Progenitor cell of endocrine pancreas (in vitro differentiated cells): ENCODE measurements at regions not wholly inside any gene's neighbourhood (a gene's known extent, or its start where the extent isn't known, plus 50 kb on each side); places are given as distances from the start of the nearest gene placed in this dataset.

ENCODE experiments used
- DNase-seq: peaks from one replicate; pipeline ENCODE4 v3.0.0; 2021; ENCODE audit warnings: low spot score; ENCODE audit not compliant: unreplicated experiment
- H3K27ac Mint-ChIP-seq: 2 replicates; pipeline ENCODE4 v1.8.0; 2021; ENCODE audit warnings: mild to moderate bottlenecking, moderate library complexity, mixed read lengths
- H3K27me3 Mint-ChIP-seq: 2 replicates; pipeline ENCODE4 v1.8.0; 2021; ENCODE audit warnings: mixed read lengths
- H3K36me3 Mint-ChIP-seq: 2 replicates; pipeline ENCODE4 v1.8.0; 2022; ENCODE audit warnings: mixed read lengths; ENCODE audit not compliant: insufficient read depth
- H3K4me1 Mint-ChIP-seq: 2 replicates; pipeline ENCODE4 v1.8.0; 2021; ENCODE audit warnings: low read depth, mixed read lengths
- H3K4me3 Mint-ChIP-seq: 2 replicates; pipeline ENCODE4 v1.8.0; 2021; ENCODE audit warnings: low read depth, mild to moderate bottlenecking, moderate library complexity, mixed read lengths
- H3K9me3 Mint-ChIP-seq: 2 replicates; pipeline ENCODE4 v1.8.0; 2021; ENCODE audit warnings: low read depth, mixed read lengths
- TF ChIP-seq, protein P1 (sequence below): fragments of 200-600 bp; sonication (generic); IDR thresholded peaks from one replicate; pipeline ENCODE4 v1.5.0; 2021; ENCODE audit warnings: antibody characterized with exemption, mild to moderate bottlenecking; ENCODE audit not compliant: unreplicated experiment

DNA sequence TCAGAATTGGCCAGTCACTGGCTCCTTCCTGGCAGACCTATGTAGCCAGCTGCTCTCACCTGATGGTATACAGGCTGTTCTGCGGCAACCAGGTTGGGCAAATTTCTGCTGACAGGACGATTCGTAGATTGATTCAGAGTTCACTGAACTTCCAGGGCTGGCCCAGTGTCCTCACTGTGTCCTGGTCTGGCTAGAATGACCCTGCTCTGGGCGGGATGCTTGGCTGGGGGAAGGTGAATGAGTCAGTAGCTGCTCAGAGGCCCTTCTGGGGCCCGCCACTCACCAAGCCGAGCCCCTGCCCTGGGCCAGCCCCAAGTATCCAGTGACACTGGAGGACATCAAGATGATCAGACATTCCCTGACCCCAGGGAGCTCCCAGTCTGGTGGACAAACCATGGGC, 62.9 kb upstream of the WNT11 start:
- peaks cover 4% of the 10 kb centered on the region for H3K9me3 Mint-ChIP-seq
- H3K27ac Mint-ChIP-seq, result no peak overlapping the region
- no peak overlapping the region for H3K4me3 Mint-ChIP-seq
- H3K27me3 Mint-ChIP-seq, result peaks cover under 1% of the 10 kb centered on the region
- DNase-seq, result no peak
- no peaks in the 10 kb centered on the region for H3K4me1 Mint-ChIP-seq
- TF ChIP-seq, protein P1, sequence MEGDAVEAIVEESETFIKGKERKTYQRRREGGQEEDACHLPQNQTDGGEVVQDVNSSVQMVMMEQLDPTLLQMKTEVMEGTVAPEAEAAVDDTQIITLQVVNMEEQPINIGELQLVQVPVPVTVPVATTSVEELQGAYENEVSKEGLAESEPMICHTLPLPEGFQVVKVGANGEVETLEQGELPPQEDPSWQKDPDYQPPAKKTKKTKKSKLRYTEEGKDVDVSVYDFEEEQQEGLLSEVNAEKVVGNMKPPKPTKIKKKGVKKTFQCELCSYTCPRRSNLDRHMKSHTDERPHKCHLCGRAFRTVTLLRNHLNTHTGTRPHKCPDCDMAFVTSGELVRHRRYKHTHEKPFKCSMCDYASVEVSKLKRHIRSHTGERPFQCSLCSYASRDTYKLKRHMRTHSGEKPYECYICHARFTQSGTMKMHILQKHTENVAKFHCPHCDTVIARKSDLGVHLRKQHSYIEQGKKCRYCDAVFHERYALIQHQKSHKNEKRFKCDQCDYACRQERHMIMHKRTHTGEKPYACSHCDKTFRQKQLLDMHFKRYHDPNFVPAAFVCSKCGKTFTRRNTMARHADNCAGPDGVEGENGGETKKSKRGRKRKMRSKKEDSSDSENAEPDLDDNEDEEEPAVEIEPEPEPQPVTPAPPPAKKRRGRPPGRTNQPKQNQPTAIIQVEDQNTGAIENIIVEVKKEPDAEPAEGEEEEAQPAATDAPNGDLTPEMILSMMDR, result no peak
- no peaks in the 10 kb centered on the region for H3K36me3 Mint-ChIP-seq

DNA sequence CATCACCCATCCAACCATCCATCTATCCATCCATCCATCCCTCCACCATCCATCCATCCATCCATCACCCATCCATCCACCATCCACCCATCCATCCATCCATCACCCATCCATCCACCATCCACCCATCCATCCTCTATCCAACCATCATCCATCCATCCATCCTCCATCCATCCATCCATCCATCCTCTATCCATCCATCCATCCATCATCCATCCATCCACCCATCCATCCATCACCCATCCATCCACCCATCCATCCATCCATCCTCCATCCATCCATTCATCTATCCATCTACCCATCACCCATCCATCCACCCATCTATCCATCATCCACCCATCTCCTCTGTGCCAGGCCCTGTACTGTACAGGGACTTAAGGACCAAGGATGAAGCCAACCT, 62.2 kb upstream of the WNT11 start:
- no peaks in the 10 kb centered on the region for H3K9me3 Mint-ChIP-seq
- TF ChIP-seq, protein P1, result no peak
- no peaks in the 10 kb centered on the region for H3K4me1 Mint-ChIP-seq
- peaks cover 4% of the 10 kb centered on the region for H3K27me3 Mint-ChIP-seq
- no peaks in the 10 kb centered on the region for H3K36me3 Mint-ChIP-seq
- H3K4me3 Mint-ChIP-seq, result no peak overlapping the region
- DNase-seq, result no peak
- no peak overlapping the region for H3K27ac Mint-ChIP-seq

DNA sequence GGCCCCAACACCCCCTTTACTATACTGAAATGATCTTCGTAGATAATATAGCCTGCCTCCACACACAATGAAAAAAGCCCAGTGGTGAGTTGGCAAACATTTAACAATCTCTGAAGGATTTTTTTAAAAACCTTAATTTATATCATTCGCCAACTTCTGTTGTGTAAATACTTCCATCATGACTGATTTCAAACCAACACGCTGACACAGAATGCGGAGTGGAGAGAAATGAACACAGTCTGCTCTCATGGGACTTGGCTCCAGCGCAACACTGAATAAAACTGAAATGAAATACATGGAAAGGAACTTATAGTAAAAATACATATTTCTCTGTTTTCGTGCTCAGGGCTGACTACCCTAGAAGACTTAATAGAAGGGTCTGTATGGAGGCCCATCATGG, 61.3 kb upstream of the WNT11 start:
- Mint-ChIP-seq H3K27ac (no peak overlapping the region), H3K9me3 (no peaks in the 10 kb centered on the region), H3K27me3 (peaks cover 10% of the 10 kb centered on the region), H3K36me3 (no peaks in the 10 kb centered on the region), H3K4me3 (no peak overlapping the region), H3K4me1 (no peaks in the 10 kb centered on the region)
- TF ChIP-seq, protein P1, result no peak
- DNase-seq, result no peak

DNA sequence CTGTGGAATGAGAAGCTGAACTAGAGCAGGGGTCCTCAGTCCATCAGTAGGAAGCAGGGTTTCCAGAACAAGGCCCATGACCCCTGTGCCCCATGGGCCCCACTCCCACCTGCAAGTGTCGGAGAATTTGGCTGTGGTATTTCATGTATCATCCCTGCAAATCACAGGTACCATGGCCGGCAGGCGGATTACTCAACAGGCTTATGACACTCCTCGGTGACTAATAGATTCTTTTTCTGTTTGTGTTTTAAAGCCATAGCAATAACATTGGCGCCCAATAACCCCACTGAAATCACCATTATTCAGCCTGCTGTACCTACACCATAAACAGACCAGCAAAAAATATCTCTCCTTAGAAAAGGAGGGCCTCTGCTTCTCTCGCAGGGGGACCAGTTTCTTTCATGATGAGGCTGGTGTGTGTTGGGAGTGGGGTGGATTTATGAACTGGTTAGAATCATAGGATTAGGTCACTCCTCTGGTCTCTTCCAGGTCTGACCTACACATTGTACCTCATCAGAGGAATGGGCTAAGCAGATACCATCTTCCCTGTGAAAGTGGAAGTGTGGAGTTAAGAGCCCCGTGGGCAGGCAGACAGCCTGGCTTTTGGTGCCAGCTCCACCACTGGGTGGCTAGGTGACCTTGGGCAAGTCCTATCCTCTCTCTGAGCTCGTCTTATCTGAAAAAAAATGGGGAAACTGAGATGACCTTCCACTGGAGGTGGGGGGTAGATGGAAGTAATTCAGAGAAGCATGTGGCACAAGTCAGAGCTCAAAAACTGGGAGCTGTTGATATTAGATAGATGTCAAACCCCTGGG, 60.2 kb upstream of the WNT11 start:
- no peak overlapping the region for H3K27ac Mint-ChIP-seq
- DNase-seq, result no peak
- TF ChIP-seq, protein P1, result no peak
- H3K4me3 Mint-ChIP-seq, result no peak overlapping the region
- H3K4me1 Mint-ChIP-seq, result no peaks in the 10 kb centered on the region
- H3K9me3 Mint-ChIP-seq, result no peaks in the 10 kb centered on the region
- H3K27me3 Mint-ChIP-seq, result peaks cover 11% of the 10 kb centered on the region
- H3K36me3 Mint-ChIP-seq, result no peaks in the 10 kb centered on the region

DNA sequence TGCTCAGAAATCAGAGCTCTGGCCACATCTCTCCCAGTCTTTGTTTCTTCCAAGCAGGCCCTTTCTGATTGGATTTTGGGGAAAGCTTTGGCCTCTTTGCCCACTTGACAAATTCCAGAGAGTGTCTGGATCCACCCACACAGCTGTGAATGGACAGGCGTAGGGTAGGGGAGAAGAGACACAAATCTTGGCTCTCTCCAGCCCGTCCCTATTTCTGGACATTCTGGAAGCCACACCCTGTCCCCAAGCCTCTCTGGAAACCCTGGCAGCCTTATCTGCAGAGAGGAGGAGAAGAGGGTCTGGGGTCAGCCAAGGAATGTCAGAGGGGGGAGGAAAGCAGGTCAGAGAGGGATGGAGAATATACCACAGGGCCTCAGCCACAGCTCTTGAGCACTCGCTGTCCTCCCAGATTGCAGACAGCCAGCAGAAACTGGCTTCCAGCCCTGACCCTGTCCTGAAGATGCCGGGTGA, 59.5 kb upstream of the WNT11 start:
- Mint-ChIP-seq H3K4me1 (no peaks in the 10 kb centered on the region), H3K27me3 (peaks cover 14% of the 10 kb centered on the region), H3K9me3 (no peaks in the 10 kb centered on the region), H3K36me3 (no peaks in the 10 kb centered on the region), H3K27ac (no peak overlapping the region), H3K4me3 (no peak overlapping the region)
- DNase-seq, result no peak
- TF ChIP-seq, protein P1, result no peak
